ENCODE measurements at regions not wholly inside any gene's neighbourhood (a gene's known extent, or its start where the extent isn't known, plus 50 kb on each side); places are given as distances from the start of the nearest gene placed in this dataset.

- H3K4me2 ChIP-seq (replicated peaks; ENCODE audit: low read depth, low read length, poor library complexity, severe bottlenecking): no peak overlapping the region
- H3K4me3 ChIP-seq (ENCODE audit: control extremely low read depth in 1 of 5, extremely low read depth in 1 of 5, insufficient read depth in 1 of 5, low read depth in 2 of 5, low read length in 4 of 5): no peak overlapping the region
- H3K27me3 Mint-ChIP-seq: peaks cover 21% of the 10 kb centered on the region
- DNase-seq (no peak), ATAC-seq (ENCODE audit: low read depth) (no peak)
- H3K4me1 ChIP-seq (ENCODE audit: control insufficient read depth in 2 of 2, insufficient read depth in 2 of 2, low read length in 2 of 2): no peaks in the 10 kb centered on the region
- H3K27ac Mint-ChIP-seq: no peak overlapping the region
- TF ChIP-seq EZH2 (IDR thresholded peaks at IDR 0.05; ENCODE audit: borderline replicate concordance, insufficient read depth, low read depth, low read length, poor library complexity, severe bottlenecking) (no peak), CTCF (IDR thresholded peaks at IDR 0.05) (no peak)
- H3K36me3 ChIP-seq (replicated peaks in 1 of 2; ENCODE audit: control extremely low read depth in 1 of 2, control insufficient read depth in 1 of 2, extremely low read depth in 1 of 2, insufficient read depth in 2 of 2, low read length in 1 of 2): no peaks in the 10 kb centered on the region
- H4K20me1 ChIP-seq (ENCODE audit: control insufficient read depth, insufficient read depth, low read length, poor library complexity, severe bottlenecking): no peaks in the 10 kb centered on the region
- H3K9me3 ChIP-seq (ENCODE audit: control extremely low read depth in 1 of 3, control insufficient read depth in 2 of 3, insufficient read depth in 1 of 3, low read length in 2 of 3): peaks cover 0 to 7% (median 0%) of the 10 kb centered on the region in 3 donors
- intact Hi-C loops (cut with micrococcal nuclease): no loop called here
- H3K27ac ChIP-seq (ENCODE audit: low read length in 2 of 2): no peak overlapping the region
- H3K79me2 ChIP-seq (ENCODE audit: control insufficient read depth, insufficient read depth, low read length): no peaks in the 10 kb centered on the region
- ChIA-PET POLR2A (no interaction called here), CTCF (no interaction called here)
- no CpG with 5 or more reads among the region's 4 CpGs for WGBS (ENCODE audit: insufficient coverage)
- H3K4me3 Mint-ChIP-seq: no peak overlapping the region
- H3K27me3 ChIP-seq (replicated peaks in 1 of 4; ENCODE audit: control extremely low read depth in 1 of 4, control insufficient read depth in 3 of 4, insufficient read depth in 4 of 4, low read length in 3 of 4): peaks cover 0 to 2% (median 0%) of the 10 kb centered on the region in 4 experiments
- H3K9ac ChIP-seq (ENCODE audit: low read length): no peak overlapping the region
- no peak overlapping the region for H2AFZ ChIP-seq (ENCODE audit: insufficient read depth, low read depth, low read length, poor library complexity, severe bottlenecking)
- H3K4me1 Mint-ChIP-seq: peaks cover 2% of the 10 kb centered on the region
- no peaks in the 10 kb centered on the region for H3K9me3 Mint-ChIP-seq (ENCODE audit: insufficient read depth)
Measured at GRCh38 chr4:185893500-185893899, 81.5 kb upstream of the SORBS2 start.

DNA sequence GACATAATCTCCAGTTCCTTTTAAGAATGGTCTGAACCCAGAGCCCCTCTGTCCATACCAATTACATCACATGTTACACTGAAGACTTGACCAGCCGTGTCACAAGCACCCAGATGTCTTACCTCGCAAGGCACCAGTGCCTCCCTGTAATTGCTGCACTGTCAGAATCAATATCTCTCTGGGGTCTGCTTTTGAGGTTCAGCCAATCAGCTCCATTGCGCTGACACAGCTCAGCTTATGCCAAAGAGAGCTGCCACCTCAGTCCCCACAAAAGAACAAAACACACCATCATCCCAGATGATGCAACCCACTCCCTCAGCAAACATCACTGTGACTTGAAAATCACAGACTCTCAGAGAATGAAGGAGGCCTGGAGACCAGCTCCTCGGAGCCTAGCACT lies 82.5 kb upstream of the SORBS2 start:
- Histone ChIP-seq H3K9me3 (ENCODE audit: control extremely low read depth in 1 of 3, control insufficient read depth in 2 of 3, insufficient read depth in 1 of 3, low read length in 2 of 3) (peaks cover 0 to 2% (median 1%) of the 10 kb centered on the region in 3 donors), H2AFZ (ENCODE audit: insufficient read depth, low read depth, low read length, poor library complexity, severe bottlenecking) (no peak overlapping the region), H3K27me3 (replicated peaks in 1 of 4; ENCODE audit: control extremely low read depth in 1 of 4, control insufficient read depth in 3 of 4, insufficient read depth in 4 of 4, low read length in 3 of 4) (peaks cover 0 to 2% (median 0%) of the 10 kb centered on the region in 4 experiments), H3K4me2 (replicated peaks; ENCODE audit: low read depth, low read length, poor library complexity, severe bottlenecking) (no peak overlapping the region), H3K27ac (ENCODE audit: low read length in 2 of 2) (no peak overlapping the region), H3K9ac (ENCODE audit: low read length) (no peak overlapping the region), H3K4me1 (ENCODE audit: control insufficient read depth in 2 of 2, insufficient read depth in 2 of 2, low read length in 2 of 2) (no peaks in the 10 kb centered on the region), H3K4me3 (ENCODE audit: control extremely low read depth in 1 of 5, extremely low read depth in 1 of 5, insufficient read depth in 1 of 5, low read depth in 2 of 5, low read length in 4 of 5) (no peak overlapping the region), H4K20me1 (ENCODE audit: control insufficient read depth, insufficient read depth, low read length, poor library complexity, severe bottlenecking) (no peaks in the 10 kb centered on the region), H3K79me2 (ENCODE audit: control insufficient read depth, insufficient read depth, low read length) (no peaks in the 10 kb centered on the region), H3K36me3 (replicated peaks in 1 of 2; ENCODE audit: control extremely low read depth in 1 of 2, control insufficient read depth in 1 of 2, extremely low read depth in 1 of 2, insufficient read depth in 2 of 2, low read length in 1 of 2) (no peaks in the 10 kb centered on the region)
- Mint-ChIP-seq H3K4me1 (peaks cover 2% of the 10 kb centered on the region), H3K27me3 (peaks cover 23% of the 10 kb centered on the region), H3K9me3 (ENCODE audit: insufficient read depth) (no peaks in the 10 kb centered on the region), H3K27ac (no peak overlapping the region), H3K4me3 (no peak overlapping the region)
- POLR2A ChIA-PET: no interaction called here
- no peak for DNase-seq
- 82% methylated on average over 4 of the region's 4 CpGs for WGBS (ENCODE audit: insufficient coverage)
- ATAC-seq (ENCODE audit: low read depth): no peak
- TF ChIP-seq EZH2 (IDR thresholded peaks at IDR 0.05; ENCODE audit: borderline replicate concordance, insufficient read depth, low read depth, low read length, poor library complexity, severe bottlenecking) (no peak), CTCF (IDR thresholded peaks at IDR 0.05) (no peak)
- intact Hi-C loops (cut with micrococcal nuclease): no loop called here
- CTCF ChIA-PET: no interaction called here
